ENCODE measurements at regions not wholly inside any gene's neighbourhood (a gene's known extent, or its start where the extent isn't known, plus 50 kb on each side); places are given as distances from the start of the nearest gene placed in this dataset.

DNA sequence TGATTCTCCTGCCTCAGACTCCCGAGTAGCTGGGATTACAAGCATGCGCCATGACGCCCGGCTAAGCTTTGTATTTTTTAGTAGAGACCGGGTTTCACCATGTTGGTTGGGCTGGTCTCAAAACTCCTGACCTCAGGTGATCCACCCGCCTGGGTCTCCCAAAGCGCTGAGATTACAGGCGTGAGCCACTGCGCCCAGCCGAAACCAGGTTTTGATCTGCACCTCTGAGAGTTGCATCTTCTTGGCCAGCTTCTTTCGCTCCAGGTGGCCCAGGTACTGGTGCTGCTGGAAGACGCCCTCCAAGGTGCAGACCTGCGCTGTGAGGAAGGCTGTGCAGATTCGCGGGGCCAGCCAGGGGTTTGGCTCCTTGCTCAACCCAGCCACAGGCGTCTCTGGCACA, 275.4 kb upstream of the LRRC3B start:
- DNase-seq, result no peak
- Histone ChIP-seq H3K36me3 (ENCODE audit: control insufficient read depth in 2 of 3, insufficient read depth in 3 of 3, low read length in 3 of 3) (no peaks in the 10 kb centered on the region), H3K9me3 (ENCODE audit: control insufficient read depth in 2 of 3, low read length in 3 of 3) (peaks cover 0 to 5% (median 0%) of the 10 kb centered on the region in 3 experiments), H3K27me3 (ENCODE audit: control insufficient read depth in 2 of 2, insufficient read depth in 2 of 2, low read length in 2 of 2) (no peaks in the 10 kb centered on the region), H3K4me1 (ENCODE audit: control insufficient read depth in 2 of 2, insufficient read depth in 2 of 2, low read length in 2 of 2) (no peaks in the 10 kb centered on the region), H3K27ac (ENCODE audit: low read depth, low read length) (no peak overlapping the region), H3K4me3 (ENCODE audit: low read length) (no peak overlapping the region)
- CTCF ChIA-PET, result no interaction called here
- intact Hi-C loops (cut with micrococcal nuclease), result no loop called here
- POLR2A ChIA-PET, result no interaction called here
- peaks cover 2 to 23% (median 13%) of the 10 kb centered on the region in 11 donors for H3K9me3 Mint-ChIP-seq
- no peak overlapping the region for H3K4me3 Mint-ChIP-seq
- H3K4me1 Mint-ChIP-seq, result no peaks in the 10 kb centered on the region
- H3K27ac Mint-ChIP-seq, result no peak overlapping the region
- no peak for ATAC-seq
- peaks cover 0 to 5% (median 0%) of the 10 kb centered on the region in 5 donors for H3K36me3 Mint-ChIP-seq
- no peaks in the 10 kb centered on the region for H3K27me3 Mint-ChIP-seq

DNA sequence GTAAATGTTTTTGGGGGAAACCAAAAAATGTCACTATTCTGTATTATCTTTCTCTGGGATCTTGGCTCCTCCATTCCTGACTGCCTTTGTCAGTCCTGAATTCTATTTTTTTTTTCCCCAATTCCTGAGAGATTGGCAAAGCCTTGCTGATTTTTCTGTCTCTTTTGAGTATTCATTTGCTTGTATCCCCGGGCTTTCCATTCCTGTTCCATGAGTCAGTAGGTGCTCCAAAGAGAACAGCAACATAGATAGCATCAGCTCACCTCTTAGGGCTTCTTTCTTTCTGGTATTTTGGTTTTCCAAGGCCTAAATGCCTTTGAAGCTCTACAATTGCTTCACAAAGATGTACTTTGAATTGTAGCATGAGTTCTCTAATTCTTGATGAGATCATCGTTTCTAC, 271.7 kb upstream of the LRRC3B start:
- ATAC-seq (no peak), DNase-seq (no peak)
- Histone ChIP-seq H3K27ac (ENCODE audit: low read depth, low read length) (no peak overlapping the region), H3K4me3 (ENCODE audit: low read length) (no peak overlapping the region), H3K9me3 (ENCODE audit: control insufficient read depth in 2 of 3, low read length in 3 of 3) (peaks cover 0 to 5% (median 0%) of the 10 kb centered on the region in 3 experiments), H3K27me3 (ENCODE audit: control insufficient read depth in 2 of 2, insufficient read depth in 2 of 2, low read length in 2 of 2) (no peaks in the 10 kb centered on the region), H3K36me3 (ENCODE audit: control insufficient read depth in 2 of 3, insufficient read depth in 3 of 3, low read length in 3 of 3) (no peaks in the 10 kb centered on the region), H3K4me1 (ENCODE audit: control insufficient read depth in 2 of 2, insufficient read depth in 2 of 2, low read length in 2 of 2) (no peaks in the 10 kb centered on the region)
- Mint-ChIP-seq H3K9me3 (peaks cover 0 to 28% (median 12%) of the 10 kb centered on the region in 11 donors), H3K36me3 (peaks cover 0 to 5% (median 0%) of the 10 kb centered on the region in 5 donors), H3K4me1 (no peaks in the 10 kb centered on the region), H3K27ac (no peak overlapping the region), H3K4me3 (no peak overlapping the region), H3K27me3 (no peaks in the 10 kb centered on the region)
- ChIA-PET POLR2A (no interaction called here), CTCF (no interaction called here)
- intact Hi-C loops (cut with micrococcal nuclease), result no loop called here

DNA sequence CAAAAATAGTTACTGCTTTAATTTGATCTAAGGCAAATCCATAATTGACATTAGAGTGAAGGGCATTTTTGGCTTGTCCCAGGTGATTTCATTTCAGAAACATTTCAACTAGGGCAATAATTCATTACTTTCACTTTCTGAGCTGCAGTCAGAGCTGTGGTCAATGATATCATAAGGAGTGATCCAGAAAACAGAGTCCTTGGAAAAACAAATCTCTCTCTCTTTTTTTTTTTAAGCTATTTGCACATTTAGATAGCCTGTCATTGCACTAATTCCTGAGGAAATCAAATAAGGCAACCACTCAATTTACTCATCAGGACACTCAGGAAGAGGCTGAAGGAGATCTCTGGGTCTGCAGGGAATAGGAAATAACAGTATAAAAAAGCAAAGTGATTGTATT, 269.5 kb upstream of the LRRC3B start:
- Mint-ChIP-seq H3K36me3 (peaks cover 0 to 5% (median 0%) of the 10 kb centered on the region in 5 donors), H3K9me3 (peaks cover 0 to 31% (median 10%) of the 10 kb centered on the region in 11 donors), H3K4me1 (no peaks in the 10 kb centered on the region), H3K27ac (no peak overlapping the region), H3K27me3 (no peaks in the 10 kb centered on the region), H3K4me3 (no peak overlapping the region)
- CTCF ChIA-PET, result no interaction called here
- H3K27ac ChIP-seq (ENCODE audit: low read depth, low read length), result no peak overlapping the region
- no peak for ATAC-seq
- intact Hi-C loops (cut with micrococcal nuclease), result no loop called here
- no peaks in the 10 kb centered on the region for H3K4me1 ChIP-seq (ENCODE audit: control insufficient read depth in 2 of 2, insufficient read depth in 2 of 2, low read length in 2 of 2)
- no peak for DNase-seq
- no peaks in the 10 kb centered on the region for H3K36me3 ChIP-seq (ENCODE audit: control insufficient read depth in 2 of 3, insufficient read depth in 3 of 3, low read length in 3 of 3)
- no peaks in the 10 kb centered on the region for H3K27me3 ChIP-seq (ENCODE audit: control insufficient read depth in 2 of 2, insufficient read depth in 2 of 2, low read length in 2 of 2)
- POLR2A ChIA-PET, result no interaction called here
- H3K4me3 ChIP-seq (ENCODE audit: low read length), result no peak overlapping the region
- peaks cover 0 to 5% (median 0%) of the 10 kb centered on the region in 3 experiments for H3K9me3 ChIP-seq (ENCODE audit: control insufficient read depth in 2 of 3, low read length in 3 of 3)

- DNase-seq (no peak), ATAC-seq (no peak)
- CTCF ChIA-PET, result no interaction called here
- Mint-ChIP-seq H3K27me3 (no peaks in the 10 kb centered on the region), H3K36me3 (no peaks in the 10 kb centered on the region), H3K9me3 (peaks cover 0 to 22% (median 5%) of the 10 kb centered on the region in 11 donors), H3K4me3 (no peak overlapping the region), H3K27ac (no peak overlapping the region), H3K4me1 (no peaks in the 10 kb centered on the region)
- intact Hi-C loops (cut with micrococcal nuclease), result no loop called here
- no peak overlapping the region for H3K4me3 ChIP-seq (ENCODE audit: low read length)
- H3K9me3 ChIP-seq (ENCODE audit: control insufficient read depth in 2 of 3, low read length in 3 of 3), result no peaks in the 10 kb centered on the region
- H3K27ac ChIP-seq (ENCODE audit: low read depth, low read length), result no peak overlapping the region
- no peaks in the 10 kb centered on the region for H3K4me1 ChIP-seq (ENCODE audit: control insufficient read depth in 2 of 2, insufficient read depth in 2 of 2, low read length in 2 of 2)
- no peaks in the 10 kb centered on the region for H3K36me3 ChIP-seq (ENCODE audit: control insufficient read depth in 2 of 3, insufficient read depth in 3 of 3, low read length in 3 of 3)
- H3K27me3 ChIP-seq (ENCODE audit: control insufficient read depth in 2 of 2, insufficient read depth in 2 of 2, low read length in 2 of 2), result no peaks in the 10 kb centered on the region
- POLR2A ChIA-PET, result no interaction called here
Measured at GRCh38 chr3:26358405-26358804, 264.2 kb upstream of the LRRC3B start.

DNA sequence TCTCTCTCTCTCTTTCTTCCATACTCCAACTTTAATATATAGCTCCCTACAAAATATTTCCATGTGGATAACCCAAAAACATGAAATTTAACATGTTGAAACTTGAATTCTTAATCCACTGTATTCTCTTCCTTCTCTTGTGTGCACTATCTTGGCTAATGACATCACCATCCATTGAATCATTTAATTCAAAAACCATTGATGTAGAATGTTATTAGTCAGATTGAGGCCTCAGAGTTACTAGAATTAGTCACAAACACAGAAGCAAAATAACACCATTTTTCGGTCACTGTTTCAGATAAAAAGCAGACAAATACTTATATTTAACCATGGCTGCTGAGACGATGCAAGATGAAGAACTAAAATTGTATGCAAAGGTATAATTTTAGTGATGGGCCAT, 256.9 kb upstream of the LRRC3B start:
- H3K4me1 ChIP-seq (ENCODE audit: control insufficient read depth in 2 of 2, insufficient read depth in 2 of 2, low read length in 2 of 2), result no peaks in the 10 kb centered on the region
- intact Hi-C loops (cut with micrococcal nuclease), result no loop called here
- H3K9me3 ChIP-seq (ENCODE audit: control insufficient read depth in 2 of 3, low read length in 3 of 3), result no peaks in the 10 kb centered on the region
- DNase-seq (no peak), ATAC-seq (no peak)
- no peaks in the 10 kb centered on the region for H3K36me3 Mint-ChIP-seq
- H3K27me3 Mint-ChIP-seq, result no peaks in the 10 kb centered on the region
- H3K4me3 Mint-ChIP-seq, result no peak overlapping the region
- H3K27ac ChIP-seq (ENCODE audit: low read depth, low read length), result no peak overlapping the region
- H3K27ac Mint-ChIP-seq, result no peak overlapping the region
- no peaks in the 10 kb centered on the region for H3K36me3 ChIP-seq (ENCODE audit: control insufficient read depth in 2 of 3, insufficient read depth in 3 of 3, low read length in 3 of 3)
- no peak overlapping the region for H3K4me3 ChIP-seq (ENCODE audit: low read length)
- no peaks in the 10 kb centered on the region for H3K27me3 ChIP-seq (ENCODE audit: control insufficient read depth in 2 of 2, insufficient read depth in 2 of 2, low read length in 2 of 2)
- ChIA-PET CTCF (no interaction called here), POLR2A (no interaction called here)
- peaks cover 5 to 35% (median 12%) of the 10 kb centered on the region in 11 donors for H3K9me3 Mint-ChIP-seq
- H3K4me1 Mint-ChIP-seq, result no peaks in the 10 kb centered on the region

DNA sequence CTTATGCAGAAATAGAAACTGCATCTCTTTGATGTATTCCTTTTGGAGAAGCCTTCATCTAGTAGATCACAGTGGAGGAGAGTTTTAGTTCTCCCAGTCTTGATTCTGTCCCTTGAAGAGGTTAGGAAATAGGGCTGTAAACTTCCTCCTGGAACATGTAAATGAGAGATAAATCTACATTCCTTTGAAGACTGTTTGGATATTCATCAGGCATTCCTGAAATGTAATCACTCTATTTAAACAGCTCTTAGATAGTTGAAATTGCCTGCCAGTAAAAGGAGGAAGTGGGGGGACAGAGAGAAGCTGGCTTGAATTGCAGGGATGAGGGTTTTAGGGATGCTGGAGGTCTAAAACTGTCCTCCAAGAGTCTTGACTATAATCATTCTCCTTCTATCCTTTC, 254.3 kb upstream of the LRRC3B start:
- no peaks in the 10 kb centered on the region for H3K27me3 ChIP-seq (ENCODE audit: control insufficient read depth in 2 of 2, insufficient read depth in 2 of 2, low read length in 2 of 2)
- no peak overlapping the region for H3K4me3 ChIP-seq (ENCODE audit: low read length)
- DNase-seq, result no peak
- H3K27ac Mint-ChIP-seq, result no peak overlapping the region
- H3K4me3 Mint-ChIP-seq, result no peak overlapping the region
- H3K27me3 Mint-ChIP-seq, result peaks cover 0 to 5% (median 0%) of the 10 kb centered on the region in 5 donors
- H3K9me3 ChIP-seq (ENCODE audit: control insufficient read depth in 2 of 3, low read length in 3 of 3), result no peaks in the 10 kb centered on the region
- H3K36me3 Mint-ChIP-seq, result no peaks in the 10 kb centered on the region
- H3K36me3 ChIP-seq (ENCODE audit: control insufficient read depth in 2 of 3, insufficient read depth in 3 of 3, low read length in 3 of 3), result no peaks in the 10 kb centered on the region
- intact Hi-C loops (cut with micrococcal nuclease), result no loop called here
- H3K4me1 ChIP-seq (ENCODE audit: control insufficient read depth in 2 of 2, insufficient read depth in 2 of 2, low read length in 2 of 2), result no peaks in the 10 kb centered on the region
- no peaks in the 10 kb centered on the region for H3K4me1 Mint-ChIP-seq
- ChIA-PET POLR2A (interaction anchor here (0.6 kb wide), 1 partner anchor 15 kb away, joined by 4 read pairs; no protein-coding TSS in a partner anchor), CTCF (no interaction called here)
- H3K27ac ChIP-seq (ENCODE audit: low read depth, low read length), result no peak overlapping the region
- peaks cover 5 to 39% (median 13%) of the 10 kb centered on the region in 11 donors for H3K9me3 Mint-ChIP-seq
- no peak for ATAC-seq

- no peak overlapping the region for H3K4me3 ChIP-seq (ENCODE audit: low read length)
- Mint-ChIP-seq H3K27me3 (peaks cover 0 to 5% (median 0%) of the 10 kb centered on the region in 5 donors), H3K27ac (no peak overlapping the region), H3K36me3 (no peaks in the 10 kb centered on the region), H3K4me3 (no peak overlapping the region), H3K9me3 (peaks cover 5 to 35% (median 10%) of the 10 kb centered on the region in 11 donors), H3K4me1 (no peaks in the 10 kb centered on the region)
- DNase-seq (no peak), ATAC-seq (no peak)
- ChIA-PET POLR2A (no interaction called here), CTCF (no interaction called here)
- H3K36me3 ChIP-seq (ENCODE audit: control insufficient read depth in 2 of 3, insufficient read depth in 3 of 3, low read length in 3 of 3), result no peaks in the 10 kb centered on the region
- H3K27ac ChIP-seq (ENCODE audit: low read depth, low read length), result no peak overlapping the region
- H3K9me3 ChIP-seq (ENCODE audit: control insufficient read depth in 2 of 3, low read length in 3 of 3), result no peaks in the 10 kb centered on the region
- no peaks in the 10 kb centered on the region for H3K27me3 ChIP-seq (ENCODE audit: control insufficient read depth in 2 of 2, insufficient read depth in 2 of 2, low read length in 2 of 2)
- intact Hi-C loops (cut with micrococcal nuclease), result no loop called here
- no peaks in the 10 kb centered on the region for H3K4me1 ChIP-seq (ENCODE audit: control insufficient read depth in 2 of 2, insufficient read depth in 2 of 2, low read length in 2 of 2)
Measured at GRCh38 chr3:26369133-26369532, 253.4 kb upstream of the LRRC3B start.
